ENCODE measurements at regions not wholly inside any gene's neighbourhood (a gene's known extent, or its start where the extent isn't known, plus 50 kb on each side); places are given as distances from the start of the nearest gene placed in this dataset.
"Not testable (repeated sequence)": the region's sequence is repeated elsewhere in the genome, so short reads cannot be mapped to it uniquely, and the experiment has no call there.

GRCh38 chr5:119948162-119948561 is 318.8 kb downstream of the FAM170A start:
- H3K4me3 Mint-ChIP-seq = no peak overlapping the region
- H3K4me1 Mint-ChIP-seq (ENCODE audit: low read depth) = no peaks in the 10 kb centered on the region
- no peak for DNase-seq (ENCODE audit: low spot score)

DNA sequence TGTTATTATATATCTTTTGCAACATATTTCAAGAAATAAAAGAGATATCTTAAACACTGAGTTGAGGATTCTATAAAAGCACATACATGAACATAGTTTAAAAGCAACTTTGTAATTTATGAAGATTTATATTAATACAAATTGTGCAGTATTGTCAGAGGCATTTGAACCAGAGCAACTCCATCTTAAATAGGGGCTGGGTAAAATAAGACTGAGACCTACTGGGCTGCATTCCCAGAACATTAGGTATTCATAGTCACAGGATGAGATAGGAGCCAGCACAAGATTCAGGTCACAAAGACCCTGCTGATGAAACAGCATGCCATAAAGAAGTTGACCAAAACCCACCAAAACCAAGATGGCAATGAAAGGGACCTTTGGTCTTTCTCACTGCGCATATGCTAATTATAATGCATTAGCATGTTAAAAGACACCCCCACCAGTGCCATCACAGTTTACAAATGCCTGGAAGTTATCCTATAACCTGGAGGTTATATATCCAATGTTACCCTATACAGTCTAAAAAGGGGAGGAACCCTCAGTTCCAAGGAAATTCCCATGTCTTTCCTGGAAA is 320.2 kb downstream of the FAM170A start:
- H3K27me3 Mint-ChIP-seq (ENCODE audit: low read depth) = no peaks in the 10 kb centered on the region
- no peaks in the 10 kb centered on the region for H3K36me3 Mint-ChIP-seq (ENCODE audit: low read depth)
- no peak for DNase-seq (ENCODE audit: low spot score)
- no peak overlapping the region for H3K27ac Mint-ChIP-seq
- no peaks in the 10 kb centered on the region for H3K4me1 Mint-ChIP-seq (ENCODE audit: low read depth)
- no peaks in the 10 kb centered on the region for H3K9me3 Mint-ChIP-seq
- H3K4me3 Mint-ChIP-seq = no peak overlapping the region

More at GRCh38 chr5:119948162-119948561, 318.8 kb downstream of the FAM170A start:
- Mint-ChIP-seq H3K36me3 (ENCODE audit: low read depth) (no peaks in the 10 kb centered on the region), H3K27me3 (ENCODE audit: low read depth) (no peaks in the 10 kb centered on the region), H3K27ac (no peak overlapping the region), H3K9me3 (no peaks in the 10 kb centered on the region)

DNA sequence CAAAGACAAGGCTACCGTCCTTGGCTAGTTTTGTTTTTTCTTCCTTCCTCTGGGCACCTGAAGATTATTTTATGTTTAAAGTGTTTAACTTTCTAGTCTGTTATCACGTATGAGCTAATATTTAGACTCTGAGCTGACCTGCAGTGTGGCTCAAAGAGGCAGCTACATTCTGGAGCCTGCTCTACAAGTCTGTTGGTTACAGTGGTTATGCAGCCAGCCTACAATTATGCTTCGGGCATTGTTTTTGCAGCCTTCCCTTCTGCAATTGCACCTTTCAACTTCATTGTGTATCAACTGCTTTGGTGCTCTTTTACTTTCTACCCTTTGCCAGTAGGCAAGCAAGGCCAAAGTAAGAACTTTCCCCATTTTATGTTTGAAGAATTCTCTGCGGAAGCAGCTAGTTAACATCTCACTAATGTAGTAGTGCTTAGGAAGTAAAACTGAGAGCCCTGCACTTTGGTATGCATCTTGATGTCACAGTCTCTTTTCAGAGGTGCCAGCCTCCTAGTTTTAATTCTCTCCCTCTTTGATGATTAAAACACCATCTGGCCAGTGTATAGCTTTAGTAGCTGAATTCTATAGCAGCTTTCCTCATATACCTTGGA is 322.1 kb downstream of the FAM170A start:
- no peak for DNase-seq (ENCODE audit: low spot score)
- no peaks in the 10 kb centered on the region for H3K9me3 Mint-ChIP-seq
- no peaks in the 10 kb centered on the region for H3K36me3 Mint-ChIP-seq (ENCODE audit: low read depth)
- H3K4me3 Mint-ChIP-seq = no peak overlapping the region
- H3K4me1 Mint-ChIP-seq (ENCODE audit: low read depth) = no peaks in the 10 kb centered on the region
- H3K27me3 Mint-ChIP-seq (ENCODE audit: low read depth) = no peaks in the 10 kb centered on the region
- H3K27ac Mint-ChIP-seq = no peak overlapping the region

DNA sequence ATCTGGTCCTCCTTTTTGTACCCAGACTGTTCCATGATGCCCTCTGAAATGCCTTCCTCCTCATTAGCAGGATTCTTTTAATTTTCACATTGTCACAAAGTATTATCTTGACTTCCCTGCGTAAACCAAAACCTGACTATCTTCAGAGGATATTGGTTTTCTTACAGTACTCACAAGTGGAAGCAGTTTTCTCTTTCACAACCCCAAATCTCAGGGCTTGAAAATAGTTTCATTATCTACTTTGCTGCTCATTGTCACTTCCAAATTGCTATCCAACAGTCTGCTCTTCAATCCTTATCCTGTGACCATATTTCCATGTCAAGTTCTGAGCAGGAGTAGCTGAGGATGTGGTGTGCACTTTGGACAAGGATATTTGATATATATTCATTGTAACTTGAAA is 324.1 kb downstream of the FAM170A start:
- DNase-seq (ENCODE audit: low spot score) = no peak
- no peaks in the 10 kb centered on the region for H3K4me1 Mint-ChIP-seq (ENCODE audit: low read depth)
- no peak overlapping the region for H3K4me3 Mint-ChIP-seq
- H3K9me3 Mint-ChIP-seq = no peaks in the 10 kb centered on the region
- H3K27me3 Mint-ChIP-seq (ENCODE audit: low read depth) = no peaks in the 10 kb centered on the region
- H3K27ac Mint-ChIP-seq = no peak overlapping the region
- no peaks in the 10 kb centered on the region for H3K36me3 Mint-ChIP-seq (ENCODE audit: low read depth)

- H3K27me3 Mint-ChIP-seq (ENCODE audit: low read depth) = no peaks in the 10 kb centered on the region
- H3K4me3 Mint-ChIP-seq = no peak overlapping the region
- no peak overlapping the region for H3K27ac Mint-ChIP-seq
- no peak for DNase-seq (ENCODE audit: low spot score)
- no peaks in the 10 kb centered on the region for H3K36me3 Mint-ChIP-seq (ENCODE audit: low read depth)
- no peaks in the 10 kb centered on the region for H3K9me3 Mint-ChIP-seq
- no peaks in the 10 kb centered on the region for H3K4me1 Mint-ChIP-seq (ENCODE audit: low read depth)
Measured at GRCh38 chr5:119954106-119954505, 324.7 kb downstream of the FAM170A start.

GRCh38 chr5:119961993-119962392 is 332.6 kb downstream of the FAM170A start:
- Mint-ChIP-seq H3K4me1 (ENCODE audit: low read depth) (no peaks in the 10 kb centered on the region), H3K27me3 (ENCODE audit: low read depth) (no peaks in the 10 kb centered on the region), H3K4me3 (no peak overlapping the region), H3K27ac (no peak overlapping the region), H3K36me3 (ENCODE audit: low read depth) (no peaks in the 10 kb centered on the region), H3K9me3 (no peaks in the 10 kb centered on the region)
- DNase-seq (ENCODE audit: low spot score) = no peak

DNA sequence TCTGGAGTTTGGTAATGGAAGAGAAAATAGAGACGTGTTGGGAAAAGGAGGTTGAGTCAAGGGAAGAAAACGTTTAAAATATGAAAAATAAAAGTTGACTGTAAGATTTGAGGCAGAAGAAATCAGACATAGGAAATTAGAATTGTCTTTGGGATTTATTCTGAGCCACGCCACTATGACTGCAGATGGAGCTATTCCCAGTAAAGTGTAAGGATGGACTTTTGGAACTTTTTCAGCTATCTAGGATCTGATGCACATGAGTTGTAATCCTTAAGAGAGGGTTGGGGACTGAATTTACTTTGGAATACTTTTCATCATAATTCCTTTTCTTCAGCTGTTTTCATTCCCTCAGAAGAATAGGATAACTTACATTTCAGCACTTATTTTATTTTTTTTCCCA is 336.7 kb downstream of the FAM170A start:
- H3K27ac Mint-ChIP-seq = no peak overlapping the region
- no peaks in the 10 kb centered on the region for H3K27me3 Mint-ChIP-seq (ENCODE audit: low read depth)
- no peak for DNase-seq (ENCODE audit: low spot score)
- no peaks in the 10 kb centered on the region for H3K36me3 Mint-ChIP-seq (ENCODE audit: low read depth)
- no peak overlapping the region for H3K4me3 Mint-ChIP-seq
- no peaks in the 10 kb centered on the region for H3K4me1 Mint-ChIP-seq (ENCODE audit: low read depth)
- H3K9me3 Mint-ChIP-seq = no peaks in the 10 kb centered on the region

- H3K36me3 Mint-ChIP-seq (ENCODE audit: low read depth) = no peaks in the 10 kb centered on the region
- no peak overlapping the region for H3K27ac Mint-ChIP-seq
- no peak overlapping the region for H3K4me3 Mint-ChIP-seq
- no peaks in the 10 kb centered on the region for H3K4me1 Mint-ChIP-seq (ENCODE audit: low read depth)
- no peaks in the 10 kb centered on the region for H3K27me3 Mint-ChIP-seq (ENCODE audit: low read depth)
- DNase-seq (ENCODE audit: low spot score) = no peak
- H3K9me3 Mint-ChIP-seq = no peaks in the 10 kb centered on the region
Measured at GRCh38 chr5:119968690-119969089, 339.3 kb downstream of the FAM170A start.

GRCh38 chr5:119987077-119987476 is 357.7 kb downstream of the FAM170A start:
- H3K27me3 Mint-ChIP-seq (ENCODE audit: low read depth); H3K36me3 Mint-ChIP-seq (ENCODE audit: low read depth); H3K4me3 Mint-ChIP-seq; H3K27ac Mint-ChIP-seq; H3K4me1 Mint-ChIP-seq (ENCODE audit: low read depth); DNase-seq (ENCODE audit: low spot score): not testable (repeated sequence)
- H3K9me3 Mint-ChIP-seq = peaks cover 11% of the 10 kb centered on the region

DNA sequence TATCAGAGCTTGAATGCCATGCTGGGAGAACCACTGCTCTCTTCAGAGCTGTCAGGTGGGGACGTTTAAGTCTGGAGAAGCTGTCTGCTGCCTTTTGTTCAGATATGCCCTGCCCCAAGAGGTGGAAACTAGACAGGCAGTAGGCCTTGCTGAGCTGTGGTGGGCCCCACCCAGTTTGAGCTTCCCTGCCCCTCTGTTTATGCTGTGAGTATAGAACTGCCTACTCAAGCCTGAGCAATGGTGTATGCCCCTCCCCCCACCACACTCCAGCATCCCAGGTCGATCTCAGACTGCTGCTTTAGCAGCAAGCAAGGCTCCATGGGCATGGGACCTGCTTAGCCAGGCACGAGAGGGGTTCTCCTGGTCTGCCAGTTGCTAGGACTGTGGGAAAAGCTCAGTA is 362.3 kb downstream of the FAM170A start:
- Mint-ChIP-seq H3K27ac (no peak overlapping the region), H3K36me3 (ENCODE audit: low read depth) (no peaks in the 10 kb centered on the region), H3K4me1 (ENCODE audit: low read depth) (no peaks in the 10 kb centered on the region), H3K4me3 (no peak overlapping the region), H3K9me3 (peaks cover 7% of the 10 kb centered on the region), H3K27me3 (ENCODE audit: low read depth) (no peaks in the 10 kb centered on the region)
- no peak for DNase-seq (ENCODE audit: low spot score)

- Mint-ChIP-seq H3K4me1 (ENCODE audit: low read depth) (no peaks in the 10 kb centered on the region), H3K27me3 (ENCODE audit: low read depth) (no peaks in the 10 kb centered on the region)
Measured at GRCh38 chr5:119996128-119996527, 366.8 kb downstream of the FAM170A start.

GRCh38 chr5:120007598-120007997 is 378.2 kb downstream of the FAM170A start:
- H3K27me3 Mint-ChIP-seq (ENCODE audit: low read depth) = no peaks in the 10 kb centered on the region
- H3K9me3 Mint-ChIP-seq = no peaks in the 10 kb centered on the region

More at GRCh38 chr5:119996128-119996527, 366.8 kb downstream of the FAM170A start:
- H3K4me3 Mint-ChIP-seq = no peak overlapping the region
- no peaks in the 10 kb centered on the region for H3K9me3 Mint-ChIP-seq
- no peak for DNase-seq (ENCODE audit: low spot score)
- H3K36me3 Mint-ChIP-seq (ENCODE audit: low read depth) = no peaks in the 10 kb centered on the region
- no peak overlapping the region for H3K27ac Mint-ChIP-seq

DNA sequence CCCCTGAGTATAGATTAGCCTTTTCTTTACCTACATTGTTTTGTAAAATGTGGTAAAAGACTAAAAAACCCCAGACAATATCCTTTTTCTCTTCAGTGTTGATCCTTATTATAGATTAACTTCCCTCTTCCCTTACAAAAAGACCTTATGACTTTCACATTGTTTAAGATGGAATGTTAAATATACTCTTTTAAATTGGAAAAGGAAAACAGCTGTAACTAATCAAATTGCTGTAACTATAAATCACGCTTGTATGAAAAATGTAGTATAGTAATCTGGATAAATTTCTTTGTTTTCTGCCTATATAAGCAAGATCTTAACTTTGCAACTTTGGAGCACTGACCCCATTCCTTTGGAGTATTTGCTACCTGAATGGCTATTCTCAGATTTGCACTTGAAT is 383.1 kb downstream of the FAM170A start:
- Mint-ChIP-seq H3K27ac (no peak overlapping the region), H3K27me3 (ENCODE audit: low read depth) (no peaks in the 10 kb centered on the region), H3K9me3 (no peaks in the 10 kb centered on the region), H3K4me3 (no peak overlapping the region), H3K4me1 (ENCODE audit: low read depth) (no peaks in the 10 kb centered on the region), H3K36me3 (ENCODE audit: low read depth) (no peaks in the 10 kb centered on the region)
- no peak for DNase-seq (ENCODE audit: low spot score)

More at GRCh38 chr5:120007598-120007997, 378.2 kb downstream of the FAM170A start:
- H3K27ac Mint-ChIP-seq = no peak overlapping the region
- no peak for DNase-seq (ENCODE audit: low spot score)
- no peaks in the 10 kb centered on the region for H3K4me1 Mint-ChIP-seq (ENCODE audit: low read depth)
- H3K4me3 Mint-ChIP-seq = no peak overlapping the region
- no peaks in the 10 kb centered on the region for H3K36me3 Mint-ChIP-seq (ENCODE audit: low read depth)

DNA sequence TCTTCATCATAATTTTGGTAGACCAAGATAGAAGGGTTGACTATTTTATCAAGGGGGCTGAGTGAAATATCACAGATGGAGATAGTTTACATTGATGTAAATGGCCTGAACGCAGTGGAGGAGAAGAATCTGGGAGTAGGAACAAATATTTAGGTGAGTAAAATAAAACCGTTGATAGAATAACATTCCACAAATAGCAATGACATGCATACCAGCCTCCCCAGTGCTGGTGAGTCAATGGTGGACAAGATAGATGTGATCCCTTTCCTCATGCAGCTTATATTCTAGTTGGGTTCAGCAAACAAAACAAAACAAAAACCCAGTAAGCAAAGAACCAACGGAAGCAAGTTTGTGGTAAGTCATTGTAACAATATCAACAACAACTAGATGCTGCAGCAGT is 385.2 kb downstream of the FAM170A start:
- no peak overlapping the region for H3K4me3 Mint-ChIP-seq
- no peaks in the 10 kb centered on the region for H3K9me3 Mint-ChIP-seq
- no peaks in the 10 kb centered on the region for H3K36me3 Mint-ChIP-seq (ENCODE audit: low read depth)
- no peak for DNase-seq (ENCODE audit: low spot score)
- H3K4me1 Mint-ChIP-seq (ENCODE audit: low read depth) = no peaks in the 10 kb centered on the region
- no peak overlapping the region for H3K27ac Mint-ChIP-seq
- no peaks in the 10 kb centered on the region for H3K27me3 Mint-ChIP-seq (ENCODE audit: low read depth)
